Erythroblast (primary cell): ENCODE measurements at regions not wholly inside any gene's neighbourhood (a gene's known extent, or its start where the extent isn't known, plus 50 kb on each side); places are given as distances from the start of the nearest gene placed in this dataset.

Experiments used
- GATA1 ChIP-seq: IDR thresholded peaks from 2 replicates; pipeline ENCODE4 v1.6.1; 2011; ENCODE audit warnings: low read depth, mild to moderate bottlenecking, control low read depth, low read length, moderate library complexity
- POLR2A ChIP-seq: IDR thresholded peaks from 2 replicates; pipeline ENCODE4 v1.6.1; 2011; ENCODE audit warnings: mild to moderate bottlenecking, low read length

DNA sequence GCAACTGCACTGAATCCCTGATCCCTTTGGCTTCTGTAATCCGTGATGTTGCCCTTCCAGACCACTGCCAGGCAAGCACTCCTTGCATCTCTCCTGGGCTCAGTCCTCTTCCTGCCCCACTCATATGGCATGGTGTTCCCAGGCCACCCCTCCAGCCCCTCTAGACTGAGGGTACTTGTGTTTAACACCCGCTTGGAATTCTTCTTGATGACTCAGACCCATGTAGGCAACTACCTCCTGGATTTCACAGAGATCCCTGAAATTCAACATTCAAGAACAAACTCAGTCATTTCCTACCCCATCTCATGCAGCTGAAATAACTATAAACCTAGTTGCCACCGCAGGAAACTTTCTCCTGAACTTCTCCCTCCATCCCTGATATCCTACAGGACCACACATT, 541.9 kb upstream of the CDH11 start:
- no peak for TF ChIP-seq POLR2A
- no peak for TF ChIP-seq GATA1
